ENCODE measurements at regions not wholly inside any gene's neighbourhood (a gene's known extent, or its start where the extent isn't known, plus 50 kb on each side); places are given as distances from the start of the nearest gene placed in this dataset.
A peak's percentile ranks its signal among the peaks of the same experiment; 100 is the strongest.
"Not testable (repeated sequence)": the region's sequence is repeated elsewhere in the genome, so short reads cannot be mapped to it uniquely, and the experiment has no call there.

GRCh38 chr16:22436823-22437652 lies 62.6 kb upstream of the CDR2 start:
- not testable (repeated sequence) for DNase-seq (ENCODE audit: low read depth, low spot score)
- peak overlapping the region; percentile 92 for H3K27ac ChIP-seq

DNA sequence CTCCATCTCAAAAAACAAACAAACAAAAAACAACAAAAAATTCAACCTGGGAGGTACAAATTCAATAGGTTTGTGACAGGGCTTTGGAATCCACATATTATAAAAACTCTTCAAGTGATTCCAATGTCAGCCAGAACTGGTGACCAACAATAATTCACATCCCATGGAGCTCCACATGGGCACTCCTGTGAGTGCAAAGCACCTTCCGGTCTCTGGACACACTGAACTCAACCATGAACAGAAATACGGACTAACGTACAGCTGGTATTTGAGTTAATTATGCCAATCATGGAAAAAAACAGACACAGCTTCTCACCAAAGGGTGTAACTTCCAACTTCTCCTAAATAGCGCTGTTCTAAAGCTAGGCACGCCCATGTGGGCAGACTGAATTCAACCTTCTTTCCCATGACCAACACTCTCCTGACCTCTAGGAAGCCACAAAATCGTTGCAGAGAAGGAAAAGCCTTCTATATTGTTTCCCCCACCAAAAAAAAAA lies 62.0 kb upstream of the CDR2 start:
- DNase-seq (ENCODE audit: low read depth, low spot score), result not testable (repeated sequence)
- peak overlapping the region; percentile 92 for H3K27ac ChIP-seq

DNA sequence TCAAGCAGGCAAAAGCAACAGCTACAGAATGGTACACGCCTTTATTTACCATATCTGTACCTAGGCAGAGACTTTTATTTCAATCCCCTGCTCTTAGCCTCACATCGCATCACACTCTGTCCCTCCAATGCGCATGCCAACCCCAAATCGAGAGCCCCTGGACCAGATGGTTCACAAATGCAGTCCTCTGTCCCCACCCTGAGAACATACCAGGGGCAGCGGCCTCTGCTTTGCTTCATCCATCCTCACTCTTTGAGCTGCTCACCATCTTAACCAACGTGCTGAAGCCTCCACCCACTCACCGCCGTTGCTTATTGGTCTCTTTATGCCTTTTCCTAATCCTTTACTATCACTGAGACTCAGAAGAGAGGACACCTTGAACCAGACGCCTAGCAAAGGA lies 56.9 kb upstream of the CDR2 start:
- not testable (repeated sequence) for DNase-seq (ENCODE audit: low read depth, low spot score); H3K27ac ChIP-seq

- no peak for DNase-seq (ENCODE audit: low read depth, low spot score)
- no peak overlapping the region for H3K27ac ChIP-seq
Observed at GRCh38 chr16:22428654-22429053, 54.2 kb upstream of the CDR2 start.

- no peak overlapping the region for H3K27ac ChIP-seq
- DNase-seq (ENCODE audit: low read depth, low spot score), result no peak
Observed at GRCh38 chr16:22427556-22427955, 53.1 kb upstream of the CDR2 start.

- H3K27ac ChIP-seq, result no peak overlapping the region
- DNase-seq (ENCODE audit: low read depth, low spot score), result no peak
Observed at GRCh38 chr16:22425847-22426246, 51.4 kb upstream of the CDR2 start.

DNA sequence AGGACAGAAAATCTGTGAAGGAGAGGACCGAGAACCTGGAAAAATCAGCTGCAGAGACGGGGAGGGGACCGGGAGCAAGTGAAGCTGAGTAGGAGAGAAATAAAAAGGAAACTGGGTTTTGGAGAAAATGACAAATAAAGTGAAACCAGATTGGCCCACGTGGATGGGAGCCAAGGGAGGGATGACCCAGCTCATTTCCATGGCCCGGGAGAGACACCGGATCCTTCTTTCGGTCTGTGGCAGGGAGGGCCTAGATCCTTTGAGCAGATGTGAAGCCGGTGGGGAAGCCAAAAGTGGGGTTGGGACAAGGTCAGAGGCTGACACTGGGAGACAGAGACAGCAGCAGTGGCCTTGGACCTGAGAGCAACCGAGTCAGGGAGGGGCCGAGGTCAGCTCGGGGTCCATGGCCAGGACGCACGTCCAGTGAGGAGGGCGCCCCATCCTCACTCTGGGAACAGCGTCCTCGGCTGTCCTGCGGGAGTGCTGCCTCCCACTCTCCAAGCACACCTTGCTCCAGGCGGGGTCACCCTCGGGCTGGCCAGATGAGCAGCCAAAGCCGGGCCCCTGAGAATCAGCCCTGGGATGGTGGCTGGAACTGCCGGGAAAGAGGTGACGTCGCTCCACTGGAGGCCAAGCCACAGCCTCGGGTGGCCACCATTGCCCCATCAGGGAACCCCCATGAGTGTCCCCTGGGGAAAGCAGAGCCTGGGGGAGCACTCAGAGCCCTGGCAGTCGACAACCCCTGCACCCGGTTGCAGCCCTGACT lies 50.8 kb upstream of the CDR2 start:
- no peak for DNase-seq (ENCODE audit: low read depth, low spot score)
- no peak overlapping the region for H3K27ac ChIP-seq

DNA sequence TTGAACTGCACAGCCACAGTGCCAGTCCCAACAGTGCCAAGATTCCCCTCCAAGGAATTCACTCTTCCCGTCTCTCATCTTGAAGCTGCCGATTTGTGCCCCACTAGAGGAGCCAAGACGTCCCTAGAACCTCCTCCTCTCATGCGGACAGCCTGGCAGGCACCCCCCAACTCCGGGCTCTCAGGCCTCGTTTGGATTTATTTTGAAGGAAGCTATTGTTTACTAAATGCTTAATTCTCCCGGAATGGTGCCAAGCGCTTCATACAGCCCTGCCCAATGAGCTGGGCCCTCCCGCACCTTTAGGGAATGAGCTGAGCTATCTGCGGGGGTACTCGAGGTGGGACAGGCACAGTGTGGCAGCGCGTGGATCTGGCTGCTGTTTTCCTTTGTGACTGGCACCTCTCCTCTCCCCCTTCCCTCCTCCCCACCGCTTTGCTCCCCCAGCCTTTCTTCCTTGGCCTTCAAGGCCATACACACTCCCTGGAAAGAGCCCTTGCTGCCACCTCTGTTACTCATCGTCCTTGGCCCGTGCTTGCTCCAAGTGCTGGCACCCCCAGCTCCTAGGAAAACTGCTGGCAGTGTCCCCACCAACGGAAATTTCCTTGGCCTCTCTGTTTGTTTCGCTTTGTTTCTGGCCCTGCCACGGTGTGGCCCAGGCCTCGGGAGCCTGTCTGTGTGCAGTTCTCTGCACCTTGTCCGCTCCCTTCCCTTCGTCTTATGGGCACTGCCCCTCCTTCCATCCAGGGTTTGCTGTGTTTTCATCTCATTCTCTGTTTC lies 49.9 kb upstream of the CDR2 start:
- DNase-seq (ENCODE audit: low read depth, low spot score), result no peak
- no peak overlapping the region for H3K27ac ChIP-seq

All from epithelial cell of prostate (primary cell).